OCI-LY3 (cell line): ENCODE measurements at regions not wholly inside any gene's neighbourhood (a gene's known extent, or its start where the extent isn't known, plus 50 kb on each side); places are given as distances from the start of the nearest gene placed in this dataset.

Experiments
- H2AFZ ChIP-seq: fragments of 200-600, 300-600 bp; shearing (Covaris generic); 2 replicates; pipeline ENCODE4 v1.6.0; 2014; ENCODE audit warnings: antibody characterized with exemption, low read depth, low read length
- H3K27ac ChIP-seq: fragments of 200-600, 300-600 bp; sonication (generic); 2 replicates; pipeline ENCODE4 v1.5.1; 2014; ENCODE audit warnings: mild to moderate bottlenecking, low read length, moderate library complexity, mixed read lengths
- H3K27me3 ChIP-seq: fragments of 200-600, 300-600 bp; sonication (generic); 2 replicates; pipeline ENCODE4 v1.6.1; 2014; ENCODE audit warnings: low read depth, low read length, mixed read lengths
- H3K36me3 ChIP-seq: fragments of 200-600, 300-600 bp; sonication (generic); replicated peaks from 2 replicates; pipeline ENCODE3; 2014; ENCODE audit warnings: low read depth, low read length, mixed read lengths
- H3K4me1 ChIP-seq: fragments of 300-600, 200-600 bp; sonication (generic); 2 replicates; pipeline ENCODE4 v1.6.1; 2014; ENCODE audit warnings: low read length, mixed read lengths
- H3K4me2 ChIP-seq: fragments of 200-600, 300-600 bp; sonication (generic); 2 replicates; pipeline ENCODE4 v1.6.1; 2014; ENCODE audit warnings: low read length, mixed read lengths
- H3K4me3 ChIP-seq: fragments of 300-600, 200-600 bp; sonication (generic); 2 replicates; pipeline ENCODE4 v1.5.1; 2014; ENCODE audit warnings: antibody characterized with exemption, mild to moderate bottlenecking, low read length, moderate library complexity
- H3K79me2 ChIP-seq: fragments of 300-600, 200-600 bp; shearing (Covaris generic); 2 replicates; pipeline ENCODE4 v1.6.1; 2014; ENCODE audit warnings: mild to moderate bottlenecking, low read length, mixed read lengths
- H3K9ac ChIP-seq: fragments of 300-600, 200-600 bp; shearing (Covaris generic); 2 replicates; pipeline ENCODE4 v1.6.0; 2014; ENCODE audit warnings: mild to moderate bottlenecking, low read length, moderate library complexity
- H3K9me3 ChIP-seq: fragments of 200-600, 300-600 bp; shearing (Covaris generic); 2 replicates; pipeline ENCODE4 v1.6.1; 2014; ENCODE audit warnings: low read length, mixed read lengths; ENCODE audit not compliant: insufficient read depth
- H4K20me1 ChIP-seq: fragments of 200-600, 300-600 bp; sonication (generic); 2 replicates; pipeline ENCODE4 v1.6.1; 2016; ENCODE audit warnings: low read length, mixed read lengths; ENCODE audit not compliant: insufficient read depth
- EZH2phosphoT487 ChIP-seq: fragments of 200-600 bp; shearing (Covaris generic); IDR thresholded peaks from 2 replicates; pipeline ENCODE4 v1.6.1; 2018; ENCODE audit warnings: antibody characterized with exemption, mixed run types, low read depth
- TF ChIP-seq, protein P1 (sequence below): fragments of 200-600, 300-600 bp; sonication (generic); IDR thresholded peaks from 2 replicates; pipeline ENCODE4 v1.5.1; 2014; ENCODE audit warnings: antibody characterized with exemption, low read length, low read depth

DNA sequence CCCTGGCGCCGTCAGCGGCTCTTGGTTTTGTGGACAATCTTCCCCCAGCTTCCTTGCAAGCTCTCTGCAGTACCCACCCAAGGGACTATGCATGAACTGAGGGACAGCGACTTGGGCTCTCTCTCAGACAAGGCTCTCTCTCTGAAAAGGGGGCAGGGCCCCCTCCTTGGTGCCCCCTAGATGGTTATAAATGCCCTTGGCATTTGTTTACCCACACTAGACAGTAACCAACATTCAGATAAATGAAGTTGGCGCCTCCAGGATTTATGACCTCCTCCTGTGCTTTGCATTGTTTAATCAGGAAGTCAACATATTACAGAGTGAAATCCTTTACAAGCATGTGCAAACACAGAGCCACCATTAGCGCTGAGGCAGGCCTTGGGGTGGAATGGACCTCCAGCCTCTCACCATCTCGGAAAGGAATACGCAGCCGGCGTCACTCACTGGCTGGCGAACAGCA is 547.4 kb upstream of the ID2 start:
- Histone ChIP-seq H3K9me3 (no peaks in the 10 kb centered on the region), H4K20me1 (no peaks in the 10 kb centered on the region), H3K36me3 (no peaks in the 10 kb centered on the region), H3K4me1 (no peaks in the 10 kb centered on the region), H2AFZ (no peak overlapping the region), H3K27me3 (no peaks in the 10 kb centered on the region), H3K4me2 (no peak overlapping the region), H3K79me2 (no peaks in the 10 kb centered on the region), H3K4me3 (no peak overlapping the region), H3K9ac (no peak overlapping the region), H3K27ac (no peak overlapping the region)
- TF ChIP-seq, protein P1, sequence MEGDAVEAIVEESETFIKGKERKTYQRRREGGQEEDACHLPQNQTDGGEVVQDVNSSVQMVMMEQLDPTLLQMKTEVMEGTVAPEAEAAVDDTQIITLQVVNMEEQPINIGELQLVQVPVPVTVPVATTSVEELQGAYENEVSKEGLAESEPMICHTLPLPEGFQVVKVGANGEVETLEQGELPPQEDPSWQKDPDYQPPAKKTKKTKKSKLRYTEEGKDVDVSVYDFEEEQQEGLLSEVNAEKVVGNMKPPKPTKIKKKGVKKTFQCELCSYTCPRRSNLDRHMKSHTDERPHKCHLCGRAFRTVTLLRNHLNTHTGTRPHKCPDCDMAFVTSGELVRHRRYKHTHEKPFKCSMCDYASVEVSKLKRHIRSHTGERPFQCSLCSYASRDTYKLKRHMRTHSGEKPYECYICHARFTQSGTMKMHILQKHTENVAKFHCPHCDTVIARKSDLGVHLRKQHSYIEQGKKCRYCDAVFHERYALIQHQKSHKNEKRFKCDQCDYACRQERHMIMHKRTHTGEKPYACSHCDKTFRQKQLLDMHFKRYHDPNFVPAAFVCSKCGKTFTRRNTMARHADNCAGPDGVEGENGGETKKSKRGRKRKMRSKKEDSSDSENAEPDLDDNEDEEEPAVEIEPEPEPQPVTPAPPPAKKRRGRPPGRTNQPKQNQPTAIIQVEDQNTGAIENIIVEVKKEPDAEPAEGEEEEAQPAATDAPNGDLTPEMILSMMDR = no peak
- TF ChIP-seq EZH2phosphoT487 = no peak

DNA sequence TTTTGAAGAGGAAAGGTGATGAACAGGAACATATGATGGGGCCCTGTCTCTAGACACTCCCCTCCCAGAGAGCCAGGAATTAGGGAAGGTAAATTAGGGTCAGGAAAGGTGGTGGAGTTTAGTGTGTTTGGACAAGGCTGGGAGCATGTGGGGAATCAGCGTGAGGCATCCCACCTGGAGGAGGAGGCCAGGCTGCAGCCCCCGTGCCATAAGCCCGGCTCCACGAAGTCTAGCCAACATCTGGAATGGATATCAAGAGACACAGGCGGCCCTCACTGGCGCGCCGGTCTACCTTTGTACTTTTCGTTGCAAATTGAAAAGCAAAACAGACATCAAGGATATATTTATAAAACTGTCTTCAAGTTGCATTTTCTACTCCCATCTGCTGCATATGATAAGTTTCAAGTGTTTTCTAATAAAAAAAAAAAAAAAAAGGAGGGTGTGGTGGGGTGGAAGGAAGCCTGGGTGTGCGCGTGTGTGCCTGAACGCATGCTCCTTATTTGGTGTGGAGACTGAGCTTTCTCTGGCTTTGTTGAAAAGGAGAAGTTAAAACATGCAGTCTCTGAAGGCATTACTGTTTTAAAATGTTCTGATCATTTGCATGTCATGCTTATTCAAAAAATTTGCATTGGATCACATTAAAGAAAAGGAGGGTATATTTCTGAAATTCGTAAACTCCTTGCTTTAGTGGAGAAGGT is 546.7 kb upstream of the ID2 start:
- H3K9ac ChIP-seq = no peak overlapping the region
- no peak overlapping the region for H3K4me2 ChIP-seq
- no peaks in the 10 kb centered on the region for H3K9me3 ChIP-seq
- no peaks in the 10 kb centered on the region for H3K27me3 ChIP-seq
- TF ChIP-seq, protein P1 = no peak
- no peak for TF ChIP-seq EZH2phosphoT487
- no peaks in the 10 kb centered on the region for H4K20me1 ChIP-seq
- H3K27ac ChIP-seq = no peak overlapping the region
- no peaks in the 10 kb centered on the region for H3K36me3 ChIP-seq
- no peaks in the 10 kb centered on the region for H3K4me1 ChIP-seq
- no peak overlapping the region for H3K4me3 ChIP-seq
- H3K79me2 ChIP-seq = no peaks in the 10 kb centered on the region
- H2AFZ ChIP-seq = no peak overlapping the region

DNA sequence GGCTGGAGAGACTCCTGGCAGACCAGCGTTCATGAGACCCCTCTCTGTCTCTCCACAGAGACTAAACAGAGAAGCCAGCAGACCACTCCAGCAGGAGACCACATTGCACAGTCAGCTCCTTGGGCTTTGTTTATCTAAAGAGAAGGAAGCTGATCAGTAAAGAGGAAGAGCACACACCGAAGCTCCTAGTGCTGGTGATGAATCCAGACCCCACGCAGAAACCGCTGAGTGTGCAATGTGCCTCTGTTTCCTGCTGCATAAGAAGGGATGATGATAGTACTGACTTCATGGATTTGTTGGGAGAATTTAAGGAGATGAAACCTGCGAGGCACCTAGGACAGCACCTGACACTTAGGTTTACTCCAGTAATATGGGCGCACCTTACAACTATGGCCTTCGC is 544.1 kb upstream of the ID2 start:
- Histone ChIP-seq H4K20me1 (no peaks in the 10 kb centered on the region), H3K9ac (no peak overlapping the region), H3K4me2 (no peak overlapping the region), H3K9me3 (no peaks in the 10 kb centered on the region), H3K27me3 (no peaks in the 10 kb centered on the region), H3K27ac (no peak overlapping the region), H3K79me2 (no peaks in the 10 kb centered on the region), H3K36me3 (no peaks in the 10 kb centered on the region), H3K4me1 (no peaks in the 10 kb centered on the region), H3K4me3 (no peak overlapping the region), H2AFZ (no peak overlapping the region)
- no peak for TF ChIP-seq EZH2phosphoT487
- TF ChIP-seq, protein P1 = no peak

DNA sequence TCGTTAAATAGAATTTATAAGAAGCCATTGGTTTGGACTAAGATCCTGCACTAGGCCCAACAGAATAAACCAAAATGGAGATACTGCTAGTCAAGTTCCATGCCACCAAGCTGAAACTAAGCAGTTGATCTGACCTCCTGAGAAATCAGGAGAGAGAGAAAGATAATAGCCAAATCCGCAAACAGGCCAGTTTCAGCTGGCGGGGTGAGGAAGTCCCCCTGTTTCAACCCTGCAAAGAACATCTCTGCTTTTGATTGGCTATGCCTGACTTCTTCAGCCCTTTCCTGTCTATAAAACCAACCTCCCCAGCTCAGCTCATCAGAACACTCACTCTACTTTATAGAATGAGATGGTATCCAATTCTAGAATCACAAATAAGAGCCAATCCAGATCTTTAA is 543.3 kb upstream of the ID2 start:
- Histone ChIP-seq H3K27ac (no peak overlapping the region), H3K4me1 (no peaks in the 10 kb centered on the region), H3K4me3 (no peak overlapping the region), H4K20me1 (no peaks in the 10 kb centered on the region), H3K27me3 (no peaks in the 10 kb centered on the region), H3K79me2 (no peaks in the 10 kb centered on the region), H3K9me3 (no peaks in the 10 kb centered on the region), H3K36me3 (no peaks in the 10 kb centered on the region), H3K9ac (no peak overlapping the region), H3K4me2 (no peak overlapping the region), H2AFZ (no peak overlapping the region)
- TF ChIP-seq, protein P1 = no peak
- TF ChIP-seq EZH2phosphoT487 = no peak
